Adrenal gland (tissue), 5 donors: ENCODE measurements at regions not wholly inside any gene's neighbourhood (a gene's known extent, or its start where the extent isn't known, plus 50 kb on each side); places are given as distances from the start of the nearest gene placed in this dataset.

ENCODE experiments used
- CTCF ChIP-seq, 6 experiments: fragments of 450-650 bp in 4 of 6; fragments of 200-600 bp in 2 of 6; sonication (generic) in 1 of 6; IDR thresholded peaks; 1 replicate in 5 of 6; 2 replicates in 1 of 6; pipeline versions ENCODE4 v1.5.1 to v1.8.0; 2016 to 2021; ENCODE audit warnings: antibody characterized with exemption in 6 of 6, mild to moderate bottlenecking in 2 of 6, moderate library complexity in 1 of 6
- POLR2A ChIP-seq, 2 donors: fragments of 450-650 bp; IDR thresholded peaks; one replicate each; pipeline ENCODE4 v1.6.1; 2017; ENCODE audit warnings: antibody characterized with exemption in 2 of 2, mild to moderate bottlenecking in 2 of 2, moderate library complexity in 1 of 2
- donor health status: DM: no; HTN: no; CAD: no.

- no peak for TF ChIP-seq CTCF (IDR thresholded peaks at IDR 0.05)
- TF ChIP-seq POLR2A (IDR thresholded peaks at IDR 0.05) = no peak
Observed at GRCh38 chr6:169094552-169094950, 159.1 kb downstream of the THBS2 start.
